ENCODE measurements at regions not wholly inside any gene's neighbourhood (a gene's known extent, or its start where the extent isn't known, plus 50 kb on each side); places are given as distances from the start of the nearest gene placed in this dataset.

GRCh38 chr11:109828387-109828786 lies 264.8 kb upstream of the ZC3H12C start:
- TF ChIP-seq CTCF (IDR thresholded peaks at IDR 0.05; ENCODE audit: low read depth, low read length) (no peak), POLR2A (IDR thresholded peaks at IDR 0.05; ENCODE audit: extremely low read depth, insufficient read length) (no peak), MAX (IDR thresholded peaks at IDR 0.05; ENCODE audit: low read depth, low read length) (no peak), MYC (IDR thresholded peaks at IDR 0.05; ENCODE audit: low read depth, low read length) (no peak)
- DNase-seq (ENCODE audit: low read depth): no peak
- no peak overlapping the region for H3K4me3 ChIP-seq (ENCODE audit: low read depth, low read length)

GRCh38 chr11:109838026-109838425 lies 255.2 kb upstream of the ZC3H12C start:
- TF ChIP-seq POLR2A (IDR thresholded peaks at IDR 0.05; ENCODE audit: extremely low read depth, insufficient read length) (no peak), CTCF (IDR thresholded peaks at IDR 0.05; ENCODE audit: low read depth, low read length) (no peak), MYC (IDR thresholded peaks at IDR 0.05; ENCODE audit: low read depth, low read length) (no peak), MAX (IDR thresholded peaks at IDR 0.05; ENCODE audit: low read depth, low read length) (no peak)
- no peak for DNase-seq (ENCODE audit: low read depth)
- H3K4me3 ChIP-seq (ENCODE audit: low read depth, low read length): no peak overlapping the region

- H3K4me3 ChIP-seq (ENCODE audit: low read depth, low read length): no peak overlapping the region
- TF ChIP-seq POLR2A (IDR thresholded peaks at IDR 0.05; ENCODE audit: extremely low read depth, insufficient read length) (no peak), MAX (IDR thresholded peaks at IDR 0.05; ENCODE audit: low read depth, low read length) (no peak), CTCF (IDR thresholded peaks at IDR 0.05; ENCODE audit: low read depth, low read length) (no peak), MYC (IDR thresholded peaks at IDR 0.05; ENCODE audit: low read depth, low read length) (no peak)
- no peak for DNase-seq (ENCODE audit: low read depth)
Measured at GRCh38 chr11:109845437-109845836, 247.8 kb upstream of the ZC3H12C start.

- DNase-seq (ENCODE audit: low read depth): no peak
- no peak for TF ChIP-seq MYC (IDR thresholded peaks at IDR 0.05; ENCODE audit: low read depth, low read length)
- no peak for TF ChIP-seq CTCF (IDR thresholded peaks at IDR 0.05; ENCODE audit: low read depth, low read length)
- no peak for TF ChIP-seq MAX (IDR thresholded peaks at IDR 0.05; ENCODE audit: low read depth, low read length)
- no peak for TF ChIP-seq POLR2A (IDR thresholded peaks at IDR 0.05; ENCODE audit: extremely low read depth, insufficient read length)
- H3K4me3 ChIP-seq (ENCODE audit: low read depth, low read length): no peak overlapping the region
Measured at GRCh38 chr11:109847621-109848020, 245.6 kb upstream of the ZC3H12C start.

- TF ChIP-seq CTCF (IDR thresholded peaks at IDR 0.05; ENCODE audit: low read depth, low read length): no peak
- no peak for TF ChIP-seq MYC (IDR thresholded peaks at IDR 0.05; ENCODE audit: low read depth, low read length)
- TF ChIP-seq POLR2A (IDR thresholded peaks at IDR 0.05; ENCODE audit: extremely low read depth, insufficient read length): no peak
- TF ChIP-seq MAX (IDR thresholded peaks at IDR 0.05; ENCODE audit: low read depth, low read length): no peak
- H3K4me3 ChIP-seq (ENCODE audit: low read depth, low read length): no peak overlapping the region
- DNase-seq (ENCODE audit: low read depth): no peak
Measured at GRCh38 chr11:109849051-109849450, 244.1 kb upstream of the ZC3H12C start.

- no peak overlapping the region for H3K4me3 ChIP-seq (ENCODE audit: low read depth, low read length)
- DNase-seq (ENCODE audit: low read depth): no peak
- TF ChIP-seq MYC (IDR thresholded peaks at IDR 0.05; ENCODE audit: low read depth, low read length): no peak
Measured at GRCh38 chr11:109849946-109850345, 243.2 kb upstream of the ZC3H12C start.
